Neuronal stem cell (in vitro differentiated cells): ENCODE measurements at regions not wholly inside any gene's neighbourhood (a gene's known extent, or its start where the extent isn't known, plus 50 kb on each side); places are given as distances from the start of the nearest gene placed in this dataset.

Source experiments
- DNase-seq: peaks from one replicate; pipeline ENCODE4 v3.0.0-alpha.2; 2013; ENCODE audit warnings: low spot score
- H2AFZ ChIP-seq: one replicate; pipeline ENCODE4 v1.6.1; 2013; ENCODE audit warnings: mild to moderate bottlenecking, low read length, inconsistent platforms
- H2AK5ac ChIP-seq: 2 replicates; pipeline ENCODE4 v1.6.1; 2013; ENCODE audit warnings: low read depth, mild to moderate bottlenecking, inconsistent platforms, low read length, moderate library complexity, mixed read lengths
- H2BK120ac ChIP-seq: 2 replicates; pipeline ENCODE4 v1.6.1; 2013; ENCODE audit warnings: low read depth, mild to moderate bottlenecking, inconsistent platforms, low read length, moderate library complexity, mixed read lengths
- H2BK12ac ChIP-seq: one replicate; pipeline ENCODE4 v1.6.1; 2013; ENCODE audit warnings: low read length, inconsistent platforms
- H2BK15ac ChIP-seq: 2 replicates; pipeline ENCODE4 v1.6.1; 2013; ENCODE audit warnings: mild to moderate bottlenecking, low read length, inconsistent platforms, mixed read lengths
- H2BK5ac ChIP-seq: one replicate; pipeline ENCODE4 v1.6.1; 2013; ENCODE audit warnings: inconsistent platforms, mild to moderate bottlenecking, low read length, moderate library complexity
- H3K14ac ChIP-seq: one replicate; pipeline ENCODE4 v1.6.1; 2013; ENCODE audit warnings: low read length, inconsistent platforms
- H3K18ac ChIP-seq: 2 replicates; pipeline ENCODE4 v1.6.1; 2013; ENCODE audit warnings: low read length, inconsistent platforms
- H3K23ac ChIP-seq: 2 replicates; pipeline ENCODE4 v1.6.1; 2013; ENCODE audit warnings: low read depth, mild to moderate bottlenecking, mixed read lengths, low read length, inconsistent platforms; ENCODE audit not compliant: poor library complexity
- H3K27ac ChIP-seq: replicated peaks from 3 replicates; pipeline ENCODE4 v1.5.1; 2013; ENCODE audit warnings: low read length, inconsistent platforms
- H3K27me3 ChIP-seq, 3 experiments: 2 replicates each; pipeline ENCODE4 v1.6.1; 2013; ENCODE audit warnings: low read length in 3 of 3, mild to moderate bottlenecking in 2 of 3, inconsistent platforms in 1 of 3, low read depth in 1 of 3, mixed read lengths in 1 of 3, moderate library complexity in 1 of 3; ENCODE audit not compliant: control insufficient read depth in 3 of 3, insufficient read depth in 3 of 3
- H3K36me3 ChIP-seq, 2 donors: replicated peaks in 1 of 2; 2 replicates each; pipeline ENCODE4 v1.6.1; 2013; ENCODE audit warnings: low read length in 2 of 2; ENCODE audit not compliant: control insufficient read depth in 2 of 2, insufficient read depth in 2 of 2
- H3K4ac ChIP-seq: 2 replicates; pipeline ENCODE4 v1.6.1; 2013; ENCODE audit warnings: inconsistent platforms, mild to moderate bottlenecking, low read length, moderate library complexity
- H3K4me1 ChIP-seq, 2 donors: 1 replicate in 1 of 2; 2 replicates in 1 of 2; pipeline ENCODE4 v1.6.1; 2013; ENCODE audit warnings: low read length in 2 of 2, low read depth in 1 of 2; ENCODE audit not compliant: control insufficient read depth in 2 of 2, insufficient read depth in 1 of 2
- H3K4me2 ChIP-seq: one replicate; pipeline ENCODE4 v1.6.1; 2013; ENCODE audit warnings: mild to moderate bottlenecking, low read length, inconsistent platforms; ENCODE audit not compliant: insufficient read depth, poor library complexity, severe bottlenecking
- H3K4me3 ChIP-seq, 2 donors: 2 replicates each; pipeline ENCODE4 v1.5.1; 2013; ENCODE audit warnings: low read length in 2 of 2, mild to moderate bottlenecking in 2 of 2, inconsistent platforms in 1 of 2, moderate library complexity in 1 of 2
- H3K79me1 ChIP-seq: one replicate; pipeline ENCODE4 v1.6.1; 2013; ENCODE audit warnings: low read depth, mild to moderate bottlenecking, inconsistent platforms, low read length, moderate library complexity
- H3K9ac ChIP-seq: one replicate; pipeline ENCODE4 v1.6.1; 2013; ENCODE audit warnings: mild to moderate bottlenecking, low read depth, low read length, inconsistent platforms; ENCODE audit not compliant: poor library complexity
- H3K9me3 ChIP-seq, 2 donors: replicated peaks in 1 of 2; 2 replicates each; pipeline versions ENCODE3 to v1.6.1; 2013; ENCODE audit warnings: low read length in 2 of 2, mild to moderate bottlenecking in 2 of 2, inconsistent platforms in 1 of 2, low read depth in 1 of 2, mixed read lengths in 1 of 2, moderate library complexity in 1 of 2; ENCODE audit not compliant: control insufficient read depth in 2 of 2, insufficient read depth in 1 of 2
- H4K8ac ChIP-seq: one replicate; pipeline ENCODE4 v1.6.1; 2013; ENCODE audit warnings: low read depth, mild to moderate bottlenecking, inconsistent platforms, low read length, moderate library complexity
- H4K91ac ChIP-seq: one replicate; pipeline ENCODE4 v1.6.1; 2013; ENCODE audit warnings: low read length, low read depth, mild to moderate bottlenecking, inconsistent platforms; ENCODE audit not compliant: poor library complexity
- WGBS, 2 donors: extraction: QIAGEN DNeasy Blood & Tissue Kit; methylation state at CpG; one replicate each; pipeline ENCODE4 v1.1.7; 2013; ENCODE audit warnings: missing lambda C conversion rate in 2 of 2, mixed read lengths in 1 of 2; ENCODE audit not compliant: insufficient read length in 2 of 2, insufficient replicate concordance in 1 of 2; ENCODE audit errors: extremely low coverage in 2 of 2; 5-methylcytosine and 5-hydroxymethylcytosine counted together

DNA sequence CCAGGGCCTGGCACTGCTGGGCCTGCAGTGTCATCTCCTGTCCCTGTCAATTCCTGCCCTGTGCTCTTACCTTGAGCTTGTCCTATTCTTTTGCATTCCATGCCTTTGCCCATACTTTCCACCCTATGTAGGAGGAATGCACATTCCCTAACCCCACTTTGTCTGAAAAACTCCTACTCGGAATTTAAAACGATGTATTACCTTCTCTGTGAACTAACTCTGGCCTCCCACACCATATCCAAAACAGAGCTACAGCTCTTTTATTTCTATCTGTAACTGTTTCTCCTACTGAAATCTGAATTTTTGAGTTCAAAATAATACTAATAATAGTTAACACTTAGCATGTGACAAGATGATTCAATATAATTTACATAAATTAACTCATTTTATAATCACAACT, 353.7 kb downstream of the FRK start:
- no peak overlapping the region for H3K27ac ChIP-seq
- no peaks in the 10 kb centered on the region for H3K27me3 ChIP-seq
- H3K79me1 ChIP-seq, result no peaks in the 10 kb centered on the region
- no peak overlapping the region for H3K4me2 ChIP-seq
- no peak overlapping the region for H4K91ac ChIP-seq
- peaks cover 0 to 1% of the 10 kb centered on the region in 2 donors for H3K4me1 ChIP-seq
- no peak overlapping the region for H2BK12ac ChIP-seq
- H4K8ac ChIP-seq, result no peak overlapping the region
- H3K9ac ChIP-seq, result no peak overlapping the region
- no peaks in the 10 kb centered on the region for H3K9me3 ChIP-seq
- H2AK5ac ChIP-seq, result no peak overlapping the region
- no peak overlapping the region for H3K4me3 ChIP-seq
- H3K4ac ChIP-seq, result no peak overlapping the region
- H2BK120ac ChIP-seq, result no peak overlapping the region
- no CpG with 5 or more reads among the region's 2 CpGs for WGBS, 2 donors
- no peak overlapping the region for H2BK15ac ChIP-seq
- H2BK5ac ChIP-seq, result no peak overlapping the region
- no peaks in the 10 kb centered on the region for H3K36me3 ChIP-seq
- H2AFZ ChIP-seq, result no peak overlapping the region
- DNase-seq, result no peak
- no peak overlapping the region for H3K18ac ChIP-seq
- no peak overlapping the region for H3K23ac ChIP-seq
- no peak overlapping the region for H3K14ac ChIP-seq

- Histone ChIP-seq H3K9me3 (no peaks in the 10 kb centered on the region), H2AFZ (no peak overlapping the region), H3K4me1 (peaks cover 0 to 1% of the 10 kb centered on the region in 2 donors), H3K79me1 (no peaks in the 10 kb centered on the region), H3K4me3 (no peak overlapping the region), H3K14ac (no peak overlapping the region), H2BK15ac (no peak overlapping the region), H3K9ac (no peak overlapping the region), H4K8ac (no peak overlapping the region), H3K27ac (no peak overlapping the region), H3K4me2 (no peak overlapping the region), H3K23ac (no peak overlapping the region), H3K36me3 (no peaks in the 10 kb centered on the region), H3K4ac (no peak overlapping the region), H2AK5ac (no peak overlapping the region), H2BK5ac (no peak overlapping the region), H3K27me3 (no peaks in the 10 kb centered on the region), H3K18ac (no peak overlapping the region), H2BK120ac (no peak overlapping the region), H4K91ac (no peak overlapping the region), H2BK12ac (no peak overlapping the region)
- no peak for DNase-seq
Observed at GRCh38 chr6:115706324-115706723, 354.4 kb downstream of the FRK start.

DNA sequence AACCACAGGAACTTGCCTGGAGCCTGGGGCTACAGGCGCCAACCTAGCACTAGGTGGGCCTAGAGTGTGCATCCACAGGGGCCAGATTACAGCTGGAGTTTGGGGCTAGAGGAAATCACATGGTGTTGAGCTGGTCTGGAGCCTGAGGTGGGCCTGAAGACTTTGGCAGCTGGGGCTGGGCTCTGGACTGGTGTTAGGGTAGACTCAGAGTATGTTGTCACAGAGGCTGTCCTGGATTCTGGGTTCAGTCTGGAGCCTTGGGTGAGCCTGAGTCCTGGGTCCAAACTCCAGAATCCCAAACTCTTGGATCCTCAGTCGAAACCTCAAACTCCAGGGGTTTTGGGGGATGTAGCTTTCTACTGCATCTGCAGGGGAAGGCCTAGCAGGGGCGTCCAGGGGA, 356.7 kb downstream of the FRK start:
- H2BK15ac ChIP-seq, result no peak overlapping the region
- peak overlapping the region; percentile 11 for H3K18ac ChIP-seq
- no peak overlapping the region for H4K8ac ChIP-seq
- H3K4me2 ChIP-seq, result no peak overlapping the region
- no peak overlapping the region for H3K9ac ChIP-seq
- peaks cover 0 to 1% of the 10 kb centered on the region in 2 donors for H3K4me1 ChIP-seq
- no peak overlapping the region for H2BK12ac ChIP-seq
- no peak overlapping the region for H3K14ac ChIP-seq
- no peak overlapping the region for H2AFZ ChIP-seq
- H3K23ac ChIP-seq, result no peak overlapping the region
- no peaks in the 10 kb centered on the region for H3K27me3 ChIP-seq
- no peak overlapping the region for H4K91ac ChIP-seq
- H3K4me3 ChIP-seq, result no peak overlapping the region
- H2AK5ac ChIP-seq, result no peak overlapping the region
- H2BK5ac ChIP-seq, result no peak overlapping the region
- H3K4ac ChIP-seq, result peak overlapping the region; percentile 55
- no peak for DNase-seq
- no peak overlapping the region for H2BK120ac ChIP-seq
- H3K79me1 ChIP-seq, result no peaks in the 10 kb centered on the region
- no peak overlapping the region for H3K27ac ChIP-seq
- H3K9me3 ChIP-seq, result no peaks in the 10 kb centered on the region
- WGBS, 2 donors, result no CpG with 5 or more reads among the region's 3 CpGs
- no peaks in the 10 kb centered on the region for H3K36me3 ChIP-seq

DNA sequence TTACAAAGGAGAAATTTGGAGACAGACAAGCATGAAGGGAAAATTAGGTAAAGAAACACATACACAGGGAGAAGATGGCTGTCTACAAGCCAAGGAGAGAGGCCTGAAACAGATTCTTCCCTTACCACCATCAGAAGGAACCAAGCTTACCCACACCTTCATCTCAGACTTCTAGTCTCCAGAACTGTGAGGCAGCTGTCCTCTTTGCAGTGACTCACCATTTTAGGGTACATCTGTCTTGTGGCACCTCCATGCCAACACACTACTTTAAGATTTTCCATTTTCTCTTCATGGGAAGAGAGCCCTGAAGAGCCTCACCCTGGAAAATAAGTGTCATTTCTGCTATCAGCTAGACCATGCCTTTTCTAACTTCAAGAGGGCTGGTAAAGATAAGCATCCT, 369.3 kb downstream of the FRK start:
- no peak overlapping the region for H2AK5ac ChIP-seq
- no peak overlapping the region for H3K4me3 ChIP-seq
- no peak overlapping the region for H3K4me2 ChIP-seq
- no peak overlapping the region for H4K91ac ChIP-seq
- no peak overlapping the region for H3K23ac ChIP-seq
- no peak overlapping the region for H3K18ac ChIP-seq
- H3K9me3 ChIP-seq, result no peaks in the 10 kb centered on the region
- H3K14ac ChIP-seq, result no peak overlapping the region
- no peaks in the 10 kb centered on the region for H3K79me1 ChIP-seq
- DNase-seq, result no peak
- H2BK12ac ChIP-seq, result no peak overlapping the region
- H2AFZ ChIP-seq, result no peak overlapping the region
- no peaks in the 10 kb centered on the region for H3K4me1 ChIP-seq
- no peak overlapping the region for H2BK15ac ChIP-seq
- no peak overlapping the region for H2BK120ac ChIP-seq
- no peak overlapping the region for H4K8ac ChIP-seq
- H2BK5ac ChIP-seq, result no peak overlapping the region
- H3K4ac ChIP-seq, result no peak overlapping the region
- H3K27me3 ChIP-seq, result no peaks in the 10 kb centered on the region
- no peak overlapping the region for H3K9ac ChIP-seq
- no peaks in the 10 kb centered on the region for H3K36me3 ChIP-seq
- H3K27ac ChIP-seq, result no peak overlapping the region
